Keratinocyte (primary cell): ENCODE measurements at regions not wholly inside any gene's neighbourhood (a gene's known extent, or its start where the extent isn't known, plus 50 kb on each side); places are given as distances from the start of the nearest gene placed in this dataset.

Experiments used
- DNase-seq: peaks from one replicate; pipeline ENCODE4 v3.0.0-alpha.2; 2011; ENCODE audit warnings: low read depth, missing footprints, low spot score
- FAIRE-seq: peaks from 2 replicates; lab custom pipeline; 2011; peaks lifted over from hg19 to GRCh38; lab: Jason Lieb, UNC
- H2AFZ ChIP-seq: 2 replicates; pipeline ENCODE4 v1.6.0; 2012; ENCODE audit warnings: low read length, control low read depth, inconsistent platforms; ENCODE audit not compliant: control insufficient read depth
- H3K27ac ChIP-seq: 2 replicates; pipeline ENCODE4 v1.5.1; 2011; ENCODE audit warnings: low read length; ENCODE audit not compliant: control insufficient read depth, insufficient read depth
- H3K27me3 ChIP-seq: 3 replicates; pipeline ENCODE4 v1.6.0; 2011; ENCODE audit warnings: low read length; ENCODE audit not compliant: control insufficient read depth, insufficient read depth; ENCODE audit errors: extremely low read depth
- H3K36me3 ChIP-seq, 2 experiments: 2 replicates in 1 of 2; 3 replicates in 1 of 2; pipeline ENCODE4 v1.5.1; 2011; ENCODE audit warnings: low read length in 2 of 2, mild to moderate bottlenecking in 1 of 2; ENCODE audit not compliant: control insufficient read depth in 2 of 2, insufficient read depth in 2 of 2; ENCODE audit errors: extremely low read depth in 1 of 2
- H3K4me1 ChIP-seq: 3 replicates; pipeline ENCODE4 v1.5.1; 2011; ENCODE audit warnings: low read length; ENCODE audit not compliant: control insufficient read depth, insufficient read depth; ENCODE audit errors: extremely low read depth
- H3K4me2 ChIP-seq: 3 replicates; pipeline ENCODE4 v1.6.0; 2011; ENCODE audit warnings: low read depth, low read length; ENCODE audit not compliant: control insufficient read depth, insufficient read depth; ENCODE audit errors: extremely low read depth
- H3K4me3 ChIP-seq, 3 experiments: fragments of 200-600 bp in 1 of 3; sonication (generic) in 1 of 3; 2 replicates in 2 of 3; 3 replicates in 1 of 3; pipeline ENCODE4 v1.5.1; 2011 to 2016; ENCODE audit warnings: low read length in 3 of 3, mild to moderate bottlenecking in 3 of 3, control low read depth in 2 of 3, inconsistent platforms in 1 of 3, low read depth in 1 of 3, mixed read lengths in 1 of 3, mixed run types in 1 of 3, moderate library complexity in 1 of 3; ENCODE audit not compliant: control insufficient read depth in 2 of 3, insufficient read depth in 2 of 3; ENCODE audit errors: extremely low read depth in 1 of 3
- H3K79me2 ChIP-seq: 2 replicates; pipeline ENCODE4 v1.6.0; 2012; ENCODE audit warnings: low read length; ENCODE audit not compliant: control insufficient read depth, insufficient read depth
- H3K9ac ChIP-seq: 3 replicates; pipeline ENCODE4 v1.6.0; 2011; ENCODE audit warnings: low read length; ENCODE audit not compliant: control insufficient read depth, insufficient read depth; ENCODE audit errors: extremely low read depth
- H3K9me1 ChIP-seq: 3 replicates; pipeline ENCODE4 v1.6.0; 2011; ENCODE audit warnings: low read length; ENCODE audit not compliant: control insufficient read depth, insufficient read depth; ENCODE audit errors: extremely low read depth
- H3K9me3 ChIP-seq: 2 replicates; pipeline ENCODE4 v1.5.1; 2012; ENCODE audit warnings: low read depth, low read length; ENCODE audit not compliant: control insufficient read depth
- H4K20me1 ChIP-seq: 3 replicates; pipeline ENCODE4 v1.6.0; 2011; ENCODE audit warnings: low read length; ENCODE audit not compliant: control insufficient read depth, insufficient read depth; ENCODE audit errors: extremely low read depth
- EZH2 ChIP-seq: IDR thresholded peaks from one replicate; pipeline ENCODE4 v1.6.1; 2012; ENCODE audit warnings: inconsistent platforms, mild to moderate bottlenecking, low read length, moderate library complexity
- dilution Hi-C: fragments of 300-500 bp; cut with MboI; formaldehyde crosslinking; loops from one replicate; pipeline ENCODE4 v1.7.0; 2020; ENCODE audit warnings: low sequenced_read_pairs; ENCODE audit not compliant: extremely low pct_ligation_motif_present
- TF ChIP-seq, protein P1 (sequence below), 3 experiments: IDR thresholded peaks in 1 of 3; conservative IDR thresholded peaks in 1 of 3; optimal IDR thresholded peaks in 1 of 3; 2 replicates in 2 of 3; 3 replicates in 1 of 3; pipeline versions ENCODE3 to v1.5.1; 2011; ENCODE audit warnings: low read length in 3 of 3, mild to moderate bottlenecking in 3 of 3, moderate library complexity in 2 of 3, control low read depth in 1 of 3, inconsistent platforms in 1 of 3; ENCODE audit not compliant: insufficient read depth in 2 of 3; ENCODE audit errors: extremely low read depth in 1 of 3

DNA sequence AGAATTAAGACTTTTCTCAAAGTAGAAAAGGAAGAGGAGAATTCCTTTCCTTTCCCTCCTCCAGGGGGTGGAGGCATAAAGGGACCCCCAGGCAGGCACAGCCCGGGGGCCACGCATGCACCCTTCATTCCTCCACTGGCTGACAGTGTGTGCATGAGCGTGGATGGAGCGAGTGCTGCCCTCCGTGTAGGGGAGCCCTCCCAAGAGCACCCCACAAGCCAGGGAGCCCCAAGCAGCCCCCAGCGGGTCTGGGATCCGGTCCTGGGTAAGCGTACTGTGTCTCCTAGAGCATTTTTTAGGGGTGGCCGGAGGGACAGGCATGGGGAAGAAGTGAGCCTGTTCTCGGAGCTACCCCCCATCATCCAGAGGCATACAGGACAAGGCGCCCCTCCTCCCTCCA lies 120.5 kb downstream of the SIK1 start:
- DNase-seq (no peak), FAIRE-seq (no peak)
- Histone ChIP-seq H3K4me2 (no peak overlapping the region), H3K9ac (peak overlapping the region; percentile 57), H3K9me1 (no peaks in the 10 kb centered on the region), H2AFZ (no peak overlapping the region), H3K27me3 (no peaks in the 10 kb centered on the region), H3K27ac (no peak overlapping the region), H3K36me3 (no peaks in the 10 kb centered on the region), H3K79me2 (no peaks in the 10 kb centered on the region), H3K4me1 (peaks cover 31% of the 10 kb centered on the region), H3K4me3 (no peak overlapping the region), H4K20me1 (no peaks in the 10 kb centered on the region), H3K9me3 (no peaks in the 10 kb centered on the region)
- dilution Hi-C loops = no loop called here
- TF ChIP-seq EZH2 = no peak
- TF ChIP-seq, protein P1, sequence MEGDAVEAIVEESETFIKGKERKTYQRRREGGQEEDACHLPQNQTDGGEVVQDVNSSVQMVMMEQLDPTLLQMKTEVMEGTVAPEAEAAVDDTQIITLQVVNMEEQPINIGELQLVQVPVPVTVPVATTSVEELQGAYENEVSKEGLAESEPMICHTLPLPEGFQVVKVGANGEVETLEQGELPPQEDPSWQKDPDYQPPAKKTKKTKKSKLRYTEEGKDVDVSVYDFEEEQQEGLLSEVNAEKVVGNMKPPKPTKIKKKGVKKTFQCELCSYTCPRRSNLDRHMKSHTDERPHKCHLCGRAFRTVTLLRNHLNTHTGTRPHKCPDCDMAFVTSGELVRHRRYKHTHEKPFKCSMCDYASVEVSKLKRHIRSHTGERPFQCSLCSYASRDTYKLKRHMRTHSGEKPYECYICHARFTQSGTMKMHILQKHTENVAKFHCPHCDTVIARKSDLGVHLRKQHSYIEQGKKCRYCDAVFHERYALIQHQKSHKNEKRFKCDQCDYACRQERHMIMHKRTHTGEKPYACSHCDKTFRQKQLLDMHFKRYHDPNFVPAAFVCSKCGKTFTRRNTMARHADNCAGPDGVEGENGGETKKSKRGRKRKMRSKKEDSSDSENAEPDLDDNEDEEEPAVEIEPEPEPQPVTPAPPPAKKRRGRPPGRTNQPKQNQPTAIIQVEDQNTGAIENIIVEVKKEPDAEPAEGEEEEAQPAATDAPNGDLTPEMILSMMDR (optimal IDR thresholded peaks at IDR 0.05 in 1 of 3, IDR thresholded peaks at IDR 0.05 in 1 of 3, conservative IDR thresholded peaks at IDR 0.05 in 1 of 3; ENCODE audit: extremely low read depth in 1 of 3, insufficient read depth in 2 of 3, low read length in 3 of 3) = no peak

DNA sequence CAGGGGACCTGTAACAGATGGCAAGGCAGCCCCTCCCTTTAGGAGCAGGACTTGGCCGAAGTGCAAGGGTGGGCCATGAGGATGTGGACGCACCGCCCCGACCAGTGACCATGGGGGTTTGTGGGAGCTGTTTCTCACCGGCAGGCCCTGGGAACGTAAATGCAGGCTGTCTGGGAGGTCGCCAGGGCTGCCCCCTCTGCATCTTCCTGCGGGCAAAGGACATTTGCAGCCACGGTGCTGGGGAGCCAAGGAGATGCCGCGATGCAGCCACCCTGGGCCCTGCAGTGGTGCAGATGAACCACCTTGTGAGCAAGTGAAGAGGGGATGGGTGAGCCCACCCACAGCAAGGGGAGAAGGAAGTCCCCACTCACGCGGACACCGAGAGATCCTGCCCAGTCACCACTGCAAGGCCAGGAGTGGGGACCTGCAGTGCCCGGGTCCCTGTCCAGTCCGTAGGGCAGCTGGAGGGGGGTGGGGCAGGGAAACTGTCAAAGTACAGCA lies 121.1 kb downstream of the SIK1 start:
- dilution Hi-C loops = no loop called here
- Histone ChIP-seq H3K79me2 (no peaks in the 10 kb centered on the region), H3K4me1 (peaks cover 31% of the 10 kb centered on the region), H3K4me3 (no peak overlapping the region), H3K9ac (no peak overlapping the region), H3K27me3 (no peaks in the 10 kb centered on the region), H4K20me1 (no peaks in the 10 kb centered on the region), H2AFZ (no peak overlapping the region), H3K9me3 (no peaks in the 10 kb centered on the region), H3K4me2 (no peak overlapping the region), H3K9me1 (no peaks in the 10 kb centered on the region), H3K36me3 (no peaks in the 10 kb centered on the region), H3K27ac (no peak overlapping the region)
- TF ChIP-seq EZH2 = no peak
- no peak for FAIRE-seq
- no peak for DNase-seq

- H3K9me1 ChIP-seq = no peaks in the 10 kb centered on the region
- H3K4me2 ChIP-seq = no peak overlapping the region
- H3K9ac ChIP-seq = no peak overlapping the region
- no peaks in the 10 kb centered on the region for H3K27me3 ChIP-seq
- H3K4me1 ChIP-seq = peaks cover 31% of the 10 kb centered on the region
- H3K79me2 ChIP-seq = no peaks in the 10 kb centered on the region
- no peaks in the 10 kb centered on the region for H4K20me1 ChIP-seq
- dilution Hi-C loops = no loop called here
- no peak for DNase-seq
- TF ChIP-seq, protein P1 (optimal IDR thresholded peaks at IDR 0.05 in 1 of 3, IDR thresholded peaks at IDR 0.05 in 1 of 3, conservative IDR thresholded peaks at IDR 0.05 in 1 of 3; ENCODE audit: extremely low read depth in 1 of 3, insufficient read depth in 2 of 3, low read length in 3 of 3) = no peak
- no peak for TF ChIP-seq EZH2
- no peak for FAIRE-seq
- no peak overlapping the region for H3K4me3 ChIP-seq
- no peaks in the 10 kb centered on the region for H3K36me3 ChIP-seq
- H3K9me3 ChIP-seq = no peaks in the 10 kb centered on the region
- no peak overlapping the region for H2AFZ ChIP-seq
- H3K27ac ChIP-seq = no peak overlapping the region
Observed at GRCh38 chr21:43305336-43305665, 121.6 kb downstream of the SIK1 start.
